Aorta (tissue), 5 donors: ENCODE measurements at regions not wholly inside any gene's neighbourhood (a gene's known extent, or its start where the extent isn't known, plus 50 kb on each side); places are given as distances from the start of the nearest gene placed in this dataset.

Source experiments
- ATAC-seq: fragments of 200-7000 bp; cut with Tn5 transposase; one replicate; pipeline ENCODE4 v1.9.1; 2022; ENCODE audit warnings: moderate library complexity; ENCODE audit not compliant: low FRiP score
- DNase-seq, 2 donors: peaks; one replicate each; pipeline ENCODE4 v3.0.0-alpha.2; 2020
- H3K27ac ChIP-seq, 2 donors: one replicate each; pipeline ENCODE4 v1.5.1; 2013; ENCODE audit warnings: low read length in 2 of 2, mild to moderate bottlenecking in 2 of 2, moderate library complexity in 2 of 2, control low read depth in 1 of 2, inconsistent platforms in 1 of 2, low read depth in 1 of 2
- H3K27me3 ChIP-seq, 2 donors: one replicate each; pipeline ENCODE4 v1.6.1; 2013; ENCODE audit warnings: control low read depth in 1 of 2, low read length in 1 of 2, mild to moderate bottlenecking in 1 of 2, moderate library complexity in 1 of 2; ENCODE audit not compliant: insufficient read depth in 2 of 2, control insufficient read depth in 1 of 2
- H3K36me3 ChIP-seq, 2 donors: one replicate each; pipeline ENCODE4 v1.6.1; 2013; ENCODE audit warnings: control low read depth in 1 of 2, low read length in 1 of 2, mild to moderate bottlenecking in 1 of 2; ENCODE audit not compliant: insufficient read depth in 2 of 2, control insufficient read depth in 1 of 2
- H3K4me1 ChIP-seq, 2 donors: one replicate each; pipeline ENCODE4 v1.6.1; 2013; ENCODE audit warnings: low read length in 2 of 2, control low read depth in 1 of 2, mild to moderate bottlenecking in 1 of 2, moderate library complexity in 1 of 2; ENCODE audit not compliant: insufficient read depth in 2 of 2, control insufficient read depth in 1 of 2
- H3K4me3 ChIP-seq, 2 donors: one replicate each; pipeline ENCODE4 v1.5.1; 2013; ENCODE audit warnings: low read length in 2 of 2, control low read depth in 1 of 2, mild to moderate bottlenecking in 1 of 2
- H3K9me3 ChIP-seq: one replicate; pipeline ENCODE4 v1.6.1; 2013; ENCODE audit warnings: mild to moderate bottlenecking, low read length; ENCODE audit not compliant: control insufficient read depth
- WGBS, 2 donors: extraction: QIAGEN DNeasy Blood & Tissue Kit; methylation state at CpG; one replicate each; pipeline ENCODE4 v1.1.7; 2013; 5-methylcytosine and 5-hydroxymethylcytosine counted together
- intact Hi-C, 2 donors: fragments of 100-400 bp; cut with DNase I; formaldehyde crosslinking; loops; one replicate each; pipeline versions ENCODE4 v1.14.2 to v1.15.0; 2022
- donor health status: healthy with polysubstance abuse.
- donor health status: Bipolar disorder and iron deficiency.
- donor health status: DM: no; HTN: no; CAD: no.
- donor health status: DM: no; HTN: no; CAD: no.
- donor health status: DM: yes; HTN: yes; CAD: no.

DNA sequence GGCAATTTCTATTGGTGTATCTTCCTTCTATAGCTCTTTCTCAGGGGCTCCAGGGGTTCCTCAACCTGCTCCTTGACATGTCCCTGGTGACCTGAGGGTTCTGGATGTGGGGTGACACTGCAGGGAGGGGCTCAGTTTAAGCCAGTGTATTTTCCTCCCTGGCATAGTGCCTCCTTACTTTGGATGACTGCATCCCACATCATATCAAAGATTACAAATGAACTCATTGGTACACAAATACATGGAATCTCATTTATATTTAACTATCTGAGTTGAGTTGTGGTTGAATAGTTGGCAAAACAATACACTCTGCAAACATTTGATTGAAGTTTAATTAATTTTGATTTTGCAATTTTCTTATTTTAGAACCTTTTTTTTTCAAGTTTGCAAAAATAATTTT is 268.2 kb upstream of the SKOR2 start:
- no peaks in the 10 kb centered on the region for H3K9me3 ChIP-seq
- no peaks in the 10 kb centered on the region for H3K27me3 ChIP-seq
- H3K4me1 ChIP-seq = no peaks in the 10 kb centered on the region
- H3K27ac ChIP-seq = no peak overlapping the region
- no peak for DNase-seq
- no peak for ATAC-seq
- H3K4me3 ChIP-seq = no peak overlapping the region
- intact Hi-C loops = no loop called here
- H3K36me3 ChIP-seq = no peaks in the 10 kb centered on the region

DNA sequence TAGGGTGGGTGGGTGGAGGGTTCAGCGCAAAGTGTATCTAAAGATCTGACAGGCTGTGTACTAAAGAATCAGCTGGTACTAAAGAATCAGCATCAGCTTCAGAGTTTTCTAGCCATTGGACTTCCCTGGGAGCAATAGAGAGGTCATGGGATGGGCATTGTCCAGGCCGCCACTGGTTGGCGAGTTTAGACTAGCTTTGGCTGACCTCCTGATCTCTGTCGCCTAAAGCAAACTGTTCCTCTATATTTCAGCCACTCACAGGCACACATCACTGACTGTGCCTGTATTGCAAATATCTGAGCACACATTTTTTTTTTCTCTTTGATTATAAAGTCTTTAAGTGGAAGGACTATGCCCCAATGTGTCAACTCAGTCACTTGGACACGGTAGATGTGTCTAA is 267.8 kb upstream of the SKOR2 start:
- no peak for ATAC-seq
- Histone ChIP-seq H3K36me3 (no peaks in the 10 kb centered on the region), H3K4me1 (no peaks in the 10 kb centered on the region), H3K9me3 (no peaks in the 10 kb centered on the region), H3K27ac (no peak overlapping the region), H3K27me3 (no peaks in the 10 kb centered on the region), H3K4me3 (no peak overlapping the region)
- intact Hi-C loops = no loop called here
- no peak for DNase-seq
- WGBS, 2 donors = 75 to 87% methylated on average over 5 of the region's 5 CpGs

DNA sequence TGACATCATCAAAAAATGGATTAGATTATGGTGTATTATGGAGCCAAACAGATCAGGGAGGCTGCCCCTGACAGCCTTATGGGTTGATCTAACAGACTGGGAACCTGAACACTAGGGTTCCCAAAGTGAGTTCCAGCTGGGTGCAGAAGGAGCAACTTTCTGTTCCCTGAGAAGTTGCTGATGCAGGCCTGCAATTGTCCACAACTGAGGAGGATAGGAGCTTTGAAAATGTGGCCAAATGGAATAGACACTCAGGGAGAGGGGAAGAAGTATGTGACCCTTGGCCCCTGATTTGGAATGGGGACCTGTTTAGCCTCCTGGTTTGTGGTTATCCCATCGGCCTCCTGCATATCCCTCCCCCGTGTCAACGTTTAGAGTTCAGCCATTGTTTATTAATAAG is 262.2 kb upstream of the SKOR2 start:
- no peaks in the 10 kb centered on the region for H3K36me3 ChIP-seq
- H3K9me3 ChIP-seq = peaks cover 2% of the 10 kb centered on the region
- intact Hi-C loops = no loop called here
- H3K4me1 ChIP-seq = no peaks in the 10 kb centered on the region
- DNase-seq (no peak), ATAC-seq (no peak)
- H3K27ac ChIP-seq = no peak overlapping the region
- H3K4me3 ChIP-seq = no peak overlapping the region
- H3K27me3 ChIP-seq = no peaks in the 10 kb centered on the region
- 72% methylated on average over 3 of the region's 3 CpGs for WGBS, 2 donors

DNA sequence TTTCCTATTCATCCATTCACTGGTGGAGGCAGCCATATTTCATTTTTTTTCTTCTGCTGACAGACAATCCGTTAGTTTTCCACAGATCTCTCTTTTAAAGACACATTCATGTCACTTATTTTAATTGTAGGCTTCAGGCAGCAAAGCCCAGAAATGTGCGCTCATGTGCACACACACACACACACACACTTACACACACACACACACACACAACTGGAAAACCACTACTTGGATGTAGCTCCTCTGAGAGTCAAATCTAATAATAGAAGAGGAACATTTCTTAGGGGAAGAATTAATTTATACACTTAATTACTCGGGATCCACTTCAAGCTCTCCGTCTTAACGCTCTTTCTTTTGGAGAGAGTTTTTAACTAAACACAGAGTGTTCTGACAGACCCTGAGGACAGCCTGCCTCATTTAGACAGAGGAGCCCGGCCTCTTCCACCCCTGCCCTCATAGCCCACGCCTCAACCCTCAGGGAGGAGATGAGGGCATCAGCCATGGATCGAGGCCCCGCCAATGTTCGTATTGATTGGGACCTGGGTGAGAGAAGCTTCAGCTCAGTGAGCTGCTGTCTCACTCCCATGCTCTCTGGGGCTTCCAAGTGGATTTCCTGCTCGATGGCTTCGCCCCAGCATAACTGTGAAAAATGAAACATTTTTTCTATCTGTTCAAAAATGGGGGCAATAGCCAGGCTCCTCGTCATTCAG is 261.4 kb upstream of the SKOR2 start:
- DNase-seq = no peak
- Histone ChIP-seq H3K27ac (no peak overlapping the region), H3K27me3 (no peaks in the 10 kb centered on the region), H3K9me3 (peaks cover 2% of the 10 kb centered on the region), H3K4me3 (no peak overlapping the region), H3K36me3 (no peaks in the 10 kb centered on the region), H3K4me1 (no peaks in the 10 kb centered on the region)
- WGBS, 2 donors = 78 to 80% methylated on average over 13 of the region's 13 CpGs
- intact Hi-C loops = no loop called here
- ATAC-seq = no peak

DNA sequence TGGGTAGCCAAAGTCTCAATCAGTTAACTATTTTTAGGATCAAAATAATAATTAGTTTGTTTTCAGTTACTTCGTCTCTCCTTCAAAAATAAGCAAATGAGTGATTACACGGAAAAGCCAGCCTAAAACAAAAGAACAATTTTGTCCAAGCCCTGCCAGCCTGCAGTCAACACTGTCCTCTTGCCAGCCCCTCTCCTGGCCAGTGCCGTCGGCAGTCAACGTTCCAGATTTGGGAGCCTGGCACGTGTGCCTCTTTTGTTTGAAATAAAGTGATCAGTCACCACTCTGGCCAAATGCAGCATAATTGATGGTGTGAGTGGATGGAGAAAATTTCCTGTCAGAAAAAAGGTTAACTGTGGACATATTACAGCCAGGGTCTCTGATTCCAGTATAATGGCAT is 260.6 kb upstream of the SKOR2 start:
- WGBS, 2 donors = 28 to 31% methylated on average over 6 of the region's 6 CpGs

DNA sequence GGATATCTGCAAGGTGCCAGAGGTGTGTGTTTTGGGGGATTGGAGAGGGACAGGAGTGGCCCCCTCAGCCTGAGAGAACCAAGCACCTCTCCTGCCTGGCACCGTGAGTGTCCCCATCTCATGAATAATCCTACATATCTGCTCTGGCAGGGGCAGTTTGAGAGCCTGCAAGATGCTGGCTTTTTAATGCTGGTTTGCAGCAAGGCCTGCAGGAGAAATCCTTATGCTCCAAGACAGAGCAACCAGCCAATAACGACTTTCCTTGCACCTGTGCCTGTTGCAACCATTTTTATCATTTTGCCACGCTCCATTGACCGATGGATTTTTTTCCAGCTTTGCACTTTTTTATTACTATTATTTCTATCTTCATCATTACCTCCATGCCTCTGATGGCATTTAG is 259.4 kb upstream of the SKOR2 start:
- Histone ChIP-seq H3K27me3 (no peaks in the 10 kb centered on the region), H3K27ac (no peak overlapping the region), H3K9me3 (peaks cover 3% of the 10 kb centered on the region), H3K36me3 (no peaks in the 10 kb centered on the region), H3K4me1 (no peaks in the 10 kb centered on the region), H3K4me3 (no peak overlapping the region)
- ATAC-seq (no peak), DNase-seq (no peak)
- intact Hi-C loops = no loop called here
- WGBS, 2 donors = 85 to 92% methylated on average over 4 of the region's 4 CpGs

More for the DNA sequence above, 260.6 kb upstream of the SKOR2 start:
- Histone ChIP-seq H3K4me1 (no peaks in the 10 kb centered on the region), H3K4me3 (no peak overlapping the region), H3K36me3 (no peaks in the 10 kb centered on the region), H3K27me3 (no peaks in the 10 kb centered on the region), H3K27ac (no peak overlapping the region), H3K9me3 (peaks cover 2% of the 10 kb centered on the region)
- DNase-seq (no peak), ATAC-seq (no peak)
- intact Hi-C loops = no loop called here

DNA sequence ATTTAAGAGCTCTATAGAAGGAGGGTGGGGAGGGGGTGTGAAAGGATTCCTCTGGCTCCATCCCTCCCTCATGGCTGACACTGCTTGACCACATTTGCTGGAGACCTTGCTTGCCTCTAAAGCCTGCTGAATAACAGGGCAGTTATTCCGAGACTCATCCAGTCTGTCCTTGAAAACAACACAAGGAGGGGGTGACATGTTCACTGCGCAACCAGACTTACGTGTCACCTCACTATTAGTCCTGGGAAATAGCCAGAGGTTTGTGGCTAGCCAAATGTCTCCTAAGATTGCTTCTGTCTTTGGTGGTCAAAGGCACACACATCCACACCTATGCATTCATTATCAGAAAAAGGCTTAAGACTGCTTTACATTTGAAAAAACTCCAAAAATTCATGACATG is 256.2 kb upstream of the SKOR2 start:
- DNase-seq (no peak), ATAC-seq (no peak)
- Histone ChIP-seq H3K27me3 (no peaks in the 10 kb centered on the region), H3K36me3 (no peaks in the 10 kb centered on the region), H3K27ac (no peak overlapping the region), H3K9me3 (peaks cover 1% of the 10 kb centered on the region), H3K4me1 (no peaks in the 10 kb centered on the region), H3K4me3 (no peak overlapping the region)
- intact Hi-C loops = no loop called here
- WGBS, 2 donors = 66 to 71% methylated on average over 3 of the region's 3 CpGs

DNA sequence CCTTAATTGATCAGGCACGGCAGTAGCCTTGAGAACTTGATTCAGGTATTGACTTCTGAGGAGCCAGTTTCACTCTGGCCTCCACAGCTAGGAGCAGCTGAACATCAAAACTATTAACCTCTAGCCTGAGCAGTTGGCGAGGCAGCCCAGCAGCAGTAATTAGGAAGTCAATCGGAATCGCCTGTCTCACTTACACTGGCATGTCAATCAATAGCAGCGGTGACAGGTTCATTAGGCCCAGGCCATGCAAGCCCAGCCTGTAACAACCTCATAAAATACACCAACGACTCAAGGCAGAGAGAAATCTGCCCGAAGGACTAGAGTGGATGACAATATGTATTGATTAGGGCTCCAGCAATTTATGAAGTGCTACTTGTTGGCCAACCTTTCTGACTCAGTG is 255.4 kb upstream of the SKOR2 start:
- intact Hi-C loops = no loop called here
- ATAC-seq = no peak
- H3K4me1 ChIP-seq = no peaks in the 10 kb centered on the region
- no peaks in the 10 kb centered on the region for H3K36me3 ChIP-seq
- H3K27ac ChIP-seq = no peak overlapping the region
- peaks cover 1% of the 10 kb centered on the region for H3K9me3 ChIP-seq
- no peak overlapping the region for H3K4me3 ChIP-seq
- no peaks in the 10 kb centered on the region for H3K27me3 ChIP-seq
- WGBS, 2 donors = 28 to 44% methylated on average over 7 of the region's 7 CpGs
- DNase-seq = no peak

DNA sequence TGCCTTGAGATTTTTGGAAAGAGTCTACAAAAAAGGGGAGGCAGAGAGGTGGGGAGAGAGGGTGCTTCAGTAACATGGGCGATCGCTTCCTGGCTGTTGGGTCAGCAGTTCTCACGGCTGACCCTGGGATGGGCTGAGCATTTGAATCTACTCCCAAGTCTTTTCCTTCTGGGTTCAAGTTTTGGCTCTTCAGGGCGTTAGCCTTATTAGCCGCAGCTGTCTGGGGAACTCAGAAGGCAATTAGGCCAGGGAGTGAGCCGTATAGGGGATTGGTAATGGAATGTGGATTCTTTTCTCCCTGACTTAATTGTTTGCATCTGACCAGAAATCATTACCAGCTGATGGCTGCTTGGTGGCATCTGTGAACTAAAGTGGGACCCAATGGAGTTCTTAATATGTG is 250.5 kb upstream of the SKOR2 start:
- ATAC-seq (no peak), DNase-seq (no peak)
- Histone ChIP-seq H3K27me3 (no peaks in the 10 kb centered on the region), H3K36me3 (no peaks in the 10 kb centered on the region), H3K4me1 (no peaks in the 10 kb centered on the region), H3K9me3 (peaks cover 2% of the 10 kb centered on the region), H3K27ac (no peak overlapping the region), H3K4me3 (no peak overlapping the region)
- intact Hi-C loops = no loop called here
- WGBS, 2 donors = 41 to 59% methylated on average over 6 of the region's 6 CpGs
